GM12878 (cell line): ENCODE measurements at regions not wholly inside any gene's neighbourhood (a gene's known extent, or its start where the extent isn't known, plus 50 kb on each side); places are given as distances from the start of the nearest gene placed in this dataset.

Experiments
- ATF7 ChIP-seq: fragments of 450-650 bp; IDR thresholded peaks from 2 replicates; pipeline ENCODE4 v1.6.1; 2016; ENCODE audit warnings: low read depth, mild to moderate bottlenecking
- BCL11A ChIP-seq: IDR thresholded peaks from 2 replicates; pipeline ENCODE4 v1.6.1; 2011; ENCODE audit warnings: low read depth, low read length
- EZH2 ChIP-seq: IDR thresholded peaks from 2 replicates; pipeline ENCODE4 v1.6.1; 2012; ENCODE audit warnings: low read depth, mild to moderate bottlenecking, control low read depth, inconsistent platforms, low read length, borderline replicate concordance; ENCODE audit not compliant: control insufficient read depth
- JUND ChIP-seq: IDR thresholded peaks from 2 replicates; pipeline ENCODE4 v1.6.1; 2012; ENCODE audit warnings: low read depth, mild to moderate bottlenecking, low read length, improper control_type of control experiment, moderate library complexity
- PML ChIP-seq: IDR thresholded peaks from 2 replicates; pipeline ENCODE4 v1.6.1; 2012; ENCODE audit warnings: low read length, inconsistent platforms
- SMAD1 ChIP-seq: fragments of 450-650 bp; IDR thresholded peaks from 2 replicates; pipeline ENCODE4 v1.6.1; 2018; ENCODE audit warnings: mild to moderate bottlenecking, low read depth; ENCODE audit not compliant: partially characterized antibody
- TF ChIP-seq, protein P1 (sequence below), 3 experiments: IDR thresholded peaks in 2 of 3; conservative IDR thresholded peaks in 1 of 3; 2 replicates each; pipeline ENCODE4 v1.5.1; 2011; ENCODE audit warnings: low read depth in 3 of 3, low read length in 3 of 3, mild to moderate bottlenecking in 3 of 3, control low read depth in 2 of 3, moderate library complexity in 2 of 3, inconsistent platforms in 1 of 3, mixed read lengths in 1 of 3; ENCODE audit not compliant: control insufficient read depth in 2 of 3, insufficient read depth in 1 of 3; ENCODE audit errors: extremely low read depth in 1 of 3
- TF ChIP-seq, protein P2 (sequence below): IDR thresholded peaks from 2 replicates; pipeline ENCODE4 v1.6.1; 2011; ENCODE audit warnings: low read depth, low read length, improper control_type of control experiment, borderline replicate concordance
- TF ChIP-seq, protein P3 (sequence below): IDR thresholded peaks from 2 replicates; pipeline ENCODE4 v1.6.1; 2012; ENCODE audit warnings: low read depth, low read length, improper control_type of control experiment

DNA sequence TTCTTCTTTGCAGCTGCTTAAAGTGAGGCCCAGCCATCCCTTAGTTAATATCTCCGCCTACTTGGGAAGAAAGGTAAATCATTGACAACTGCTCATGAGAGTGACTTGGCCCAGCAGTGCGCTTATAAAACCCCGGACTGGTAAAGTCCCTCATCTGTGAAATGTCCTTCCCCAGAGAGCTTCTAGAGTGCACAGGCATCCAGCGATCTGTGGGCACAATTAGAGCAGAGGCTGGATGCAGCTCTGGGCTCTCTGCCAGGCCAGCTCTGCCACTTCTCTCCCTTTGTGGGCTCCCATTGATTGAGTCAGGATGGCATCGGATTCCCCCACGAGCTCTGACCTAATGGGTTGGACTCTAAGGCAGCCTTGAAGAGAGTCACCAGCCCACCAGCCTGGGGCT is 219.0 kb upstream of the LINGO1 start:
- TF ChIP-seq EZH2, result no peak
- TF ChIP-seq SMAD1, result no peak
- TF ChIP-seq, protein P1, sequence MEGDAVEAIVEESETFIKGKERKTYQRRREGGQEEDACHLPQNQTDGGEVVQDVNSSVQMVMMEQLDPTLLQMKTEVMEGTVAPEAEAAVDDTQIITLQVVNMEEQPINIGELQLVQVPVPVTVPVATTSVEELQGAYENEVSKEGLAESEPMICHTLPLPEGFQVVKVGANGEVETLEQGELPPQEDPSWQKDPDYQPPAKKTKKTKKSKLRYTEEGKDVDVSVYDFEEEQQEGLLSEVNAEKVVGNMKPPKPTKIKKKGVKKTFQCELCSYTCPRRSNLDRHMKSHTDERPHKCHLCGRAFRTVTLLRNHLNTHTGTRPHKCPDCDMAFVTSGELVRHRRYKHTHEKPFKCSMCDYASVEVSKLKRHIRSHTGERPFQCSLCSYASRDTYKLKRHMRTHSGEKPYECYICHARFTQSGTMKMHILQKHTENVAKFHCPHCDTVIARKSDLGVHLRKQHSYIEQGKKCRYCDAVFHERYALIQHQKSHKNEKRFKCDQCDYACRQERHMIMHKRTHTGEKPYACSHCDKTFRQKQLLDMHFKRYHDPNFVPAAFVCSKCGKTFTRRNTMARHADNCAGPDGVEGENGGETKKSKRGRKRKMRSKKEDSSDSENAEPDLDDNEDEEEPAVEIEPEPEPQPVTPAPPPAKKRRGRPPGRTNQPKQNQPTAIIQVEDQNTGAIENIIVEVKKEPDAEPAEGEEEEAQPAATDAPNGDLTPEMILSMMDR (IDR thresholded peaks at IDR 0.05 in 2 of 3, conservative IDR thresholded peaks at IDR 0.05 in 1 of 3; ENCODE audit: control insufficient read depth in 2 of 3, extremely low read depth in 1 of 3, insufficient read depth in 1 of 3, low read depth in 3 of 3, low read length in 3 of 3), result no peak
- TF ChIP-seq BCL11A, result no peak
- TF ChIP-seq, protein P2, sequence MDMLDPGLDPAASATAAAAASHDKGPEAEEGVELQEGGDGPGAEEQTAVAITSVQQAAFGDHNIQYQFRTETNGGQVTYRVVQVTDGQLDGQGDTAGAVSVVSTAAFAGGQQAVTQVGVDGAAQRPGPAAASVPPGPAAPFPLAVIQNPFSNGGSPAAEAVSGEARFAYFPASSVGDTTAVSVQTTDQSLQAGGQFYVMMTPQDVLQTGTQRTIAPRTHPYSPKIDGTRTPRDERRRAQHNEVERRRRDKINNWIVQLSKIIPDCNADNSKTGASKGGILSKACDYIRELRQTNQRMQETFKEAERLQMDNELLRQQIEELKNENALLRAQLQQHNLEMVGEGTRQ, result no peak
- no peak for TF ChIP-seq PML
- TF ChIP-seq JUND, result no peak
- TF ChIP-seq, protein P3, sequence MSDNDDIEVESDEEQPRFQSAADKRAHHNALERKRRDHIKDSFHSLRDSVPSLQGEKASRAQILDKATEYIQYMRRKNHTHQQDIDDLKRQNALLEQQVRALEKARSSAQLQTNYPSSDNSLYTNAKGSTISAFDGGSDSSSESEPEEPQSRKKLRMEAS, result no peak
- TF ChIP-seq ATF7, result no peak
